ENCODE measurements at regions not wholly inside any gene's neighbourhood (a gene's known extent, or its start where the extent isn't known, plus 50 kb on each side); places are given as distances from the start of the nearest gene placed in this dataset.

- no peak for TF ChIP-seq CTCF (IDR thresholded peaks at IDR 0.05; ENCODE audit: low read depth, low read length)
- no peaks in the 10 kb centered on the region for H3K4me1 ChIP-seq (ENCODE audit: low read depth)
- H3K9me3 ChIP-seq (ENCODE audit: low read depth), result no peaks in the 10 kb centered on the region
- no peaks in the 10 kb centered on the region for H3K36me3 ChIP-seq
- no peak overlapping the region for H3K27ac ChIP-seq
- no peak overlapping the region for H3K4me3 ChIP-seq
- no peak for DNase-seq (ENCODE audit: low read depth in 1 of 2, low spot score in 1 of 2)
- no peaks in the 10 kb centered on the region for H3K27me3 ChIP-seq
Measured at GRCh38 chr7:119888251-119888650, 384.7 kb upstream of the KCND2 start.

DNA sequence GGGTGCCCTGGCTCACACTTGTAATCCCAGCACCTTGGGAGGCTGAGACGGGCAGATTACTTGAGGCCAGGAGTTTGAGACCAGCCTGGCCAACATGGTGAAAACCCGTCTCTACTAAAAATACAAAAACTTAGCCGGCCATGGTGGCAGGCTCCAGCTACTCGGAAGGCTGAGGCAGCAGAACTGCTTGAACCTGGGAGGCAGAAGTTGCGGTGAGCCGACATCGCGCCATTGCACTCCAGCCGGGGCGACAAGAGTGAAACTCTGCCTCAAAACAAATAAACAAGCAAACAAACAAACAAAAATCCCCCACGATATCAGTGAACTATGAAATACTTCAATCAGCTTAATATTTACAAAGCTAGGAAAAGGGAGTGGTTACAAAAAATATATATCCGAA lies 382.3 kb upstream of the KCND2 start:
- H3K27me3 ChIP-seq, result no peaks in the 10 kb centered on the region
- no peak for TF ChIP-seq CTCF (IDR thresholded peaks at IDR 0.05; ENCODE audit: low read depth, low read length)
- H3K27ac ChIP-seq, result no peak overlapping the region
- H3K4me1 ChIP-seq (ENCODE audit: low read depth), result no peaks in the 10 kb centered on the region
- H3K36me3 ChIP-seq, result no peaks in the 10 kb centered on the region
- H3K4me3 ChIP-seq, result no peak overlapping the region
- no peak for DNase-seq (ENCODE audit: low read depth in 1 of 2, low spot score in 1 of 2)
- no peaks in the 10 kb centered on the region for H3K9me3 ChIP-seq (ENCODE audit: low read depth)

GRCh38 chr7:119895320-119895719 lies 377.7 kb upstream of the KCND2 start:
- Histone ChIP-seq H3K27me3 (no peaks in the 10 kb centered on the region), H3K4me3 (no peak overlapping the region), H3K27ac (no peak overlapping the region), H3K9me3 (ENCODE audit: low read depth) (no peaks in the 10 kb centered on the region), H3K4me1 (ENCODE audit: low read depth) (no peaks in the 10 kb centered on the region), H3K36me3 (no peaks in the 10 kb centered on the region)
- DNase-seq (ENCODE audit: low read depth in 1 of 2, low spot score in 1 of 2), result no peak
- no peak for TF ChIP-seq CTCF (IDR thresholded peaks at IDR 0.05; ENCODE audit: low read depth, low read length)

DNA sequence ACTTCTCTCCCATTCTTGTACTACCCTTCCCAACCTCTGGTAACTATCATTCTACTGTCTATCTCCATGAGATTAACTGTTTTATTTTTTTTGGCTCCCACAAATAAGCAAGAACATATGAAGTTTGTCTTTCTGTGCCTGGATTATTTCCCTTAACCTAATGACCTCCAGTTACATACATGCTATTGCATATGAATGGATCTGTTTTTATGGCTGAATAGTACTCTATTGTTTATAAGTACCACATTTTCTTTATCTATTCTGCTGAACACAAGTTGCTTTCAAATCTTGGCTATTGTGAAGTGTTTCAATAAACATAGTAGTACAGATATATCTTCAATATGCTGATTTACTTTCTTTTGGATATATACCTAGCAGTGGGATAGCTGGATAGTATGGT lies 376.6 kb upstream of the KCND2 start:
- H3K27ac ChIP-seq, result no peak overlapping the region
- H3K4me1 ChIP-seq (ENCODE audit: low read depth), result no peaks in the 10 kb centered on the region
- no peaks in the 10 kb centered on the region for H3K9me3 ChIP-seq (ENCODE audit: low read depth)
- no peak for TF ChIP-seq CTCF (IDR thresholded peaks at IDR 0.05; ENCODE audit: low read depth, low read length)
- no peaks in the 10 kb centered on the region for H3K27me3 ChIP-seq
- DNase-seq (ENCODE audit: low read depth in 1 of 2, low spot score in 1 of 2), result no peak
- H3K4me3 ChIP-seq, result no peak overlapping the region
- no peaks in the 10 kb centered on the region for H3K36me3 ChIP-seq

- no peak for TF ChIP-seq CTCF (IDR thresholded peaks at IDR 0.05; ENCODE audit: low read depth, low read length)
- no peaks in the 10 kb centered on the region for H3K4me1 ChIP-seq (ENCODE audit: low read depth)
- peak; percentile 3 to 16 for DNase-seq (ENCODE audit: low read depth in 1 of 2, low spot score in 1 of 2)
Measured at GRCh38 chr7:119900996-119901672, 371.8 kb upstream of the KCND2 start.

More at GRCh38 chr7:119900996-119901672, 371.8 kb upstream of the KCND2 start:
- no peak overlapping the region for H3K4me3 ChIP-seq
- no peaks in the 10 kb centered on the region for H3K27me3 ChIP-seq
- no peaks in the 10 kb centered on the region for H3K9me3 ChIP-seq (ENCODE audit: low read depth)
- H3K36me3 ChIP-seq, result no peaks in the 10 kb centered on the region
- H3K27ac ChIP-seq, result no peak overlapping the region

Measured in cardiac muscle cell (in vitro differentiated cells and primary cell).